ENCODE measurements at regions not wholly inside any gene's neighbourhood (a gene's known extent, or its start where the extent isn't known, plus 50 kb on each side); places are given as distances from the start of the nearest gene placed in this dataset.

DNA sequence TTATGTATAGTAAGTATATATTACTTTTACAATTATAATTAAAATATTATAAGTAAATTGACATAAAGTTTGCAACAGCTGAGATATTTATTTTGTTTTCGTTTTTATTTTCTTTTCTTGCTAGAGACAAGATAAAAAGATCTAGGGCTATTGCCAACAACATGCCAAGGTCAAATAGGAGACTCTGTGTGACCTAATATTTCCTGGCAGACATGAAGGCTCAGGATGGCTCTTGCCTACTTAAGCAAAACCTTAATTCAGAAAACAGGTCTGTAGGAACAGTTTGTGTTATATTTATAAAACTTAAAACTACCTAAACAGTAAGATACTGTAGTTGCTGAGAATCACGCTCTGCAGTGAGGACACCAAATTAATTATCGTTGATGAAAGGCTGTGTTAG lies 145.2 kb downstream of the RFC3 start:
- no peaks in the 10 kb centered on the region for H3K4me1 Mint-ChIP-seq
- no peak overlapping the region for H3K27ac Mint-ChIP-seq
- H3K27me3 Mint-ChIP-seq (ENCODE audit: low read depth in 3 of 3): peaks cover 0 to 1% (median 1%) of the 10 kb centered on the region in 3 donors
- peaks cover 0 to 33% (median 6%) of the 10 kb centered on the region in 6 donors for H3K9me3 Mint-ChIP-seq
- H3K36me3 Mint-ChIP-seq: no peaks in the 10 kb centered on the region
- no peak overlapping the region for H3K4me3 Mint-ChIP-seq
- DNase-seq: no peak

GRCh38 chr13:33963895-33964294 lies 145.9 kb downstream of the RFC3 start:
- Mint-ChIP-seq H3K4me1 (no peaks in the 10 kb centered on the region), H3K27ac (no peak overlapping the region), H3K9me3 (peaks cover 0 to 36% (median 6%) of the 10 kb centered on the region in 6 donors), H3K27me3 (ENCODE audit: low read depth in 3 of 3) (peaks cover 0 to 1% (median 1%) of the 10 kb centered on the region in 3 donors), H3K36me3 (no peaks in the 10 kb centered on the region), H3K4me3 (no peak overlapping the region)
- DNase-seq: no peak

DNA sequence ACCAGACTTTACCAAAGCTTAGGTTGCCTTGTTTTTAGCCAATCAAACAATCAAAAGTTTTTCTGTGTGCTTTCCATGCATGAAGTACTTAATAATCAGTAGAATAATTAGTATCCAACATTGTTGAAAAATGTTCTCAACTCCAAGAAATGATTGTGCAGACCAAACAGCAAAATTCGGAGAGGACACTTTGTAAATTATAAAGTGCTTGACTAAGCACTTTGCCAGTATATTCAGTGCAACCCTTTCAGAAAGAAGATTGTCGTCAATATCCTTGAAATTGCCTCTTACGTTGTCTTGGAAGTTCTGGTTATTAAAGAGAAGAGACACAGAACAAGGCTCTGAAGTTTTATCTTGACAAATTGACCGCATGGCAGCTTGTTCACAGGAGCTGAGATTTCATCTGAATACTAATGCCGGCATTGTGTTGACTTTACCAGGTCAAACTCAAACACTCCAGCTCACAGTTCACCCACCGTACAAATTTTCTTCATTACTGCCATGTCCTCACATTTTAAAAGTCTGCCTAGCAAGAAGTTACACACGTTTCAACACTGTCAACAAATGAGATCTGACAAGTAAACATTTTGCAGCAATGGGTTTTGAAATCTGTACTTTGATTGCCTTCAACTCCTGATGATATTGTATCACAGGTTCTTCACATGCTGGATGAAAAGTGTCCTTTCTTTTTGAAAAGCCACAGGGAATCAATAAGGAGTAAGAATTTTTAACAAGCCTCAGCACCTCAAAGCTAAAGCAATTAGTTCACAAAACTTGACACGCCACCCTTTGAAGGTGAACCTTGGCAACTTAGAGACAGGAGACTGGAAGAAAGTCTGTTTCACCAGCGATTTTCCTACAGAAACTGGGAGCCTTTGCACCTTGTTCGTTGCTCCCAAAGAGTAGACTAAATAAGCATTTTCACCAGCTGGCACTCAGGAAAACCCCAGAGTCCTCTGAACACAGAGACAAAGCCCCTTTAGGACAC lies 150.9 kb downstream of the RFC3 start:
- Mint-ChIP-seq H3K36me3 (no peaks in the 10 kb centered on the region), H3K9me3 (peaks cover 2 to 24% (median 10%) of the 10 kb centered on the region in 6 donors), H3K4me1 (no peaks in the 10 kb centered on the region), H3K27me3 (ENCODE audit: low read depth in 3 of 3) (no peaks in the 10 kb centered on the region), H3K27ac (no peak overlapping the region), H3K4me3 (no peak overlapping the region)
- DNase-seq: no peak

GRCh38 chr13:33970746-33971561 lies 153.0 kb downstream of the RFC3 start:
- no peak for DNase-seq
- Mint-ChIP-seq H3K27ac (no peak overlapping the region), H3K36me3 (no peaks in the 10 kb centered on the region), H3K4me3 (no peak overlapping the region), H3K9me3 (peaks cover 2 to 27% (median 6%) of the 10 kb centered on the region in 6 donors), H3K27me3 (ENCODE audit: low read depth in 3 of 3) (no peaks in the 10 kb centered on the region), H3K4me1 (no peaks in the 10 kb centered on the region)

DNA sequence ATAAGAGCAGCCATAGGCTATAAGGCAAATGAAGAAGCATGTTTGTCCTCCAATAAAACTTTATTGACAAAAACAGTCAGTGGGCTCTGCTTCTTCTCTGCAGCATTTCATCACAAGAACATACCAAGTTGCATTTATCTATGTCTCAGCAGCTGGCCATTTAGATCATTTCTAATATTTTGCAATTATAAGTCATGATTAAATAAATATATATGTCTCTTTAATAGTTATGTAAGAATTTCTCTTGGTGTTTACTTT lies 153.5 kb downstream of the RFC3 start:
- no peaks in the 10 kb centered on the region for H3K27me3 Mint-ChIP-seq (ENCODE audit: low read depth in 3 of 3)
- no peak overlapping the region for H3K4me3 Mint-ChIP-seq

DNA sequence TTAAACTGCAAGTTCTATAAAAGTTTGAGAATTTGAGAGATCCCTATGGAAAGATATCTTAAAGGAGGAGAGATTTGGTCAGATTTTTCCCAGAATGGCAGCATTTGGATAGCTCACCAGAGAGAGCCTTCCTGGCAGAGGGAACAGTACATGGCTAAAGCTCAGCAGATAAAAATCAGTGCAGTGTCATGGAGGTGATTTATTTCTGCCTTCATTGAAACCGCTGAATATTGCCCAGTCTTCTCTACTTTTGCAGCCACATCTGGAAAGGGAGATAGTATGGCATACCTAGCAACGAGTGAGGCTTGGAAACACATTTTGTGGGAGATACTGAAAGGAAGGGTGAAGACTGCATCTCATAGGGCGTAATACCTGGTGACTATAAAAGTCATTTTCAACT lies 155.2 kb downstream of the RFC3 start:
- Mint-ChIP-seq H3K4me1 (no peaks in the 10 kb centered on the region), H3K36me3 (no peaks in the 10 kb centered on the region), H3K27ac (no peak overlapping the region), H3K4me3 (no peak overlapping the region), H3K9me3 (peaks cover 0 to 28% (median 5%) of the 10 kb centered on the region in 6 donors), H3K27me3 (ENCODE audit: low read depth in 3 of 3) (no peaks in the 10 kb centered on the region)
- DNase-seq: no peak

More for the DNA sequence above, 153.5 kb downstream of the RFC3 start:
- Mint-ChIP-seq H3K9me3 (peaks cover 2 to 28% (median 5%) of the 10 kb centered on the region in 6 donors), H3K27ac (no peak overlapping the region), H3K4me1 (no peaks in the 10 kb centered on the region), H3K36me3 (no peaks in the 10 kb centered on the region)
- no peak for DNase-seq

GRCh38 chr13:33976965-33977364 lies 159.0 kb downstream of the RFC3 start:
- H3K27ac Mint-ChIP-seq: no peak overlapping the region
- peaks cover 3 to 19% (median 4%) of the 10 kb centered on the region in 6 donors for H3K9me3 Mint-ChIP-seq
- no peak for DNase-seq
- peaks cover 0 to 2% (median 0%) of the 10 kb centered on the region in 3 donors for H3K27me3 Mint-ChIP-seq (ENCODE audit: low read depth in 3 of 3)
- H3K4me1 Mint-ChIP-seq: no peaks in the 10 kb centered on the region
- H3K4me3 Mint-ChIP-seq: no peak overlapping the region
- no peaks in the 10 kb centered on the region for H3K36me3 Mint-ChIP-seq

GRCh38 chr13:33978653-33979052 lies 160.7 kb downstream of the RFC3 start:
- Mint-ChIP-seq H3K27me3 (ENCODE audit: low read depth in 3 of 3) (peaks cover 0 to 3% (median 0%) of the 10 kb centered on the region in 3 donors), H3K9me3 (peaks cover under 1 to 21% (median 4%) of the 10 kb centered on the region in 6 donors), H3K27ac (no peak overlapping the region), H3K4me1 (no peaks in the 10 kb centered on the region), H3K36me3 (no peaks in the 10 kb centered on the region), H3K4me3 (no peak overlapping the region)
- no peak for DNase-seq

DNA sequence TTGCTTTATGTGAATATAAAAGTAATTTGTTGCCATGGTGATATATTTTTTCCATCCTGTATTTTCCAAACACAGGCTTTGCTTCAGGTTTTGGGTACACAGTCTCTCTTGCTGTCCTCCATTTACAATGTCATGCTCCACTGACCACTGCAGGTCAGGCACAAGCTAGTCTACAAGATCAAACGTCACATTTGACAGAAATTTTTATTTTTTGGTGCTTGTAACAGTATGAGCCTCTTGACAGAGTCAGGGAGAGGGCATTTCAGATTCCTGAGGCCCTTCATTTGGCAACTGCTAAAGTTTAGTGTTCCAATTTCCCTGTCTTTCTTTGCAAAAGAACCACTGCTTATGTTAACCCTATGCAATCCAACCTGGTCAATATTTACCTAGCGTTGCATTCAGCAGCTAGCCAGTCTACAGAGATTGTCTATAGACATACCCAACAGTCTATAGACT lies 175.0 kb downstream of the RFC3 start:
- H3K27me3 Mint-ChIP-seq (ENCODE audit: low read depth in 3 of 3): peaks cover 0 to 2% (median 1%) of the 10 kb centered on the region in 3 donors
- H3K27ac Mint-ChIP-seq: no peak overlapping the region
- H3K36me3 Mint-ChIP-seq: no peaks in the 10 kb centered on the region
- H3K4me3 Mint-ChIP-seq: no peak overlapping the region
- no peak for DNase-seq
- no peaks in the 10 kb centered on the region for H3K4me1 Mint-ChIP-seq
- peaks cover 0 to 18% (median 2%) of the 10 kb centered on the region in 6 donors for H3K9me3 Mint-ChIP-seq

DNA sequence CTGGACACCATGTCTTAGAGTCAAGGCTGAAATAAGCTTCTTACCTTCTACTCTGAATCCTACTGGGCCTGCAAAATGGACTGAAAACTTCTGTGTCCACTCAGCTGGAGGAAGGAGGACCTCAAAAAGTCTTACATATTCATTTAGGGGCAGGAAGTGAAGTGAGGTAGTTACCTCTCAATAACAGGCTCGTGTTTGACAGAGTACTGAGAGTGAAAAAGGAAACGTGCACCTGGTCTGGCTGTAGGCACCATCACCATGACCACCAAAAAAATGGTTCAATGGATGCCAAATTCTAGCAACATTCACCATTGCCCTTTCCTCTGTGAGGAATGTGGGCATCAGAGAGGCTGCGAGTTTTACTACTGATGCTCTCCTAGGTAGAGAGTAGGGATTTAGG lies 176.2 kb downstream of the RFC3 start:
- no peaks in the 10 kb centered on the region for H3K4me1 Mint-ChIP-seq
- no peak for DNase-seq
- H3K27me3 Mint-ChIP-seq (ENCODE audit: low read depth in 3 of 3): peaks cover 0 to 2% (median 1%) of the 10 kb centered on the region in 3 donors
- no peak overlapping the region for H3K27ac Mint-ChIP-seq
- H3K9me3 Mint-ChIP-seq: peaks cover 0 to 19% (median 2%) of the 10 kb centered on the region in 6 donors
- no peak overlapping the region for H3K4me3 Mint-ChIP-seq
- no peaks in the 10 kb centered on the region for H3K36me3 Mint-ChIP-seq

DNA sequence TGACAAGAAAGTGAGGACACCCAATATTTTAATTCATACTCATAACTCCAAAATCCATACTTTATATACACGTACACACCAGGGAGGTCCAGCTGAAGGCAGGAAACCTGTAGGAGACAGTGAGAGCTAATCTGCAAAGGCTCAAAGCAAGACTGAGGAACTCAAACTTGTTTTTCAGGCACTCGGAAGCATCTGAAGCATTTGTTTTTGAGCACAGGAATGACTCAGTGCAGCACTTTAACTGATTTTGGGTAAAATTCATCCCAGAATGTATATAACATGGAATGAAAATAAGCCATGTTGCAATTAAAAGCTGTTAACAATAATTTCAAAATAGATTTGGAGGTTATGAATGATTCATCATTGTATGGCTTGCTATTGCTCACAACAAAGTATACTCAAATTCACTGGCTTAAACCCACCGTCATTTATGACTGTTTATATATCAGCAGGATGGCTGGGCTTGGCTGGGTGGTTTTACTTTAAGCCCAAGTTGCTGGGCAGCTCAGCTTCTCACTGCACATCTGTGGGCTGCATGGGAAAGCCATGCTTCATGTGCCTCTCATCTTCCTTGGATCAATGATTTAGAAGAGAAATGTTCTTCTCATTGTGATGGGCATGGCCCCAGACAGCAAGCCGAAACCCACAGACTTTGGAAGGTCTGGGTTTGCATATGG lies 177.0 kb downstream of the RFC3 start:
- no peak overlapping the region for H3K4me3 Mint-ChIP-seq
- H3K9me3 Mint-ChIP-seq: peaks cover 0 to 19% (median 2%) of the 10 kb centered on the region in 6 donors
- no peaks in the 10 kb centered on the region for H3K4me1 Mint-ChIP-seq
- H3K27ac Mint-ChIP-seq: no peak overlapping the region
- H3K27me3 Mint-ChIP-seq (ENCODE audit: low read depth in 3 of 3): peaks cover 0 to 2% (median 1%) of the 10 kb centered on the region in 3 donors
- no peaks in the 10 kb centered on the region for H3K36me3 Mint-ChIP-seq
- DNase-seq: no peak

GRCh38 chr13:33996636-33997035 lies 178.7 kb downstream of the RFC3 start:
- no peaks in the 10 kb centered on the region for H3K36me3 Mint-ChIP-seq
- H3K4me3 Mint-ChIP-seq: no peak overlapping the region
- H3K27me3 Mint-ChIP-seq (ENCODE audit: low read depth in 3 of 3): peaks cover 0 to 2% (median 1%) of the 10 kb centered on the region in 3 donors
- H3K27ac Mint-ChIP-seq: no peak overlapping the region
- DNase-seq: no peak
- peaks cover 0 to 19% (median 1%) of the 10 kb centered on the region in 6 donors for H3K9me3 Mint-ChIP-seq
- no peaks in the 10 kb centered on the region for H3K4me1 Mint-ChIP-seq

DNA sequence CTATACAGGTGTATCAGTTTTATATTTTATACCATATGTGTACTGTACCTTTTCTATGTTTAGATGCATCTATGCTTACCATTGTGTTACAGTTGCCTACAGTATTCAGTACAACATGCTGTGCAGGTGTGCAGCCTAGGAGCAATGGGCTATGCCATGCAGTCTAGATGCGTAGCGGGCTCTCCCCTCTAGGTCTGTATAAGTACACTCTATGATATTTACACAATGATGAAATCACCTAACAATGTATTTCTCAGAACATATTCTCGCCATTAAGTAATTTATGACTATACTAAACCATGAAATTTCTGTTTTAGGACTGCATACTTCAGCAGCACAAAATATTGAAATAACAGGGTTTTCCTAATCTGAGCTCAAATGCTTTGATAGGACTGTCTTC lies 179.6 kb downstream of the RFC3 start:
- H3K36me3 Mint-ChIP-seq: no peaks in the 10 kb centered on the region
- H3K27ac Mint-ChIP-seq: no peak overlapping the region
- no peaks in the 10 kb centered on the region for H3K4me1 Mint-ChIP-seq
- H3K9me3 Mint-ChIP-seq: peaks cover 0 to 19% (median 2%) of the 10 kb centered on the region in 6 donors
- H3K27me3 Mint-ChIP-seq (ENCODE audit: low read depth in 3 of 3): peaks cover 0 to 2% (median 1%) of the 10 kb centered on the region in 3 donors
- DNase-seq: no peak
- no peak overlapping the region for H3K4me3 Mint-ChIP-seq

Measured in immature natural killer cell (primary cell).